GM23248 (cell line): ENCODE measurements at regions not wholly inside any gene's neighbourhood (a gene's known extent, or its start where the extent isn't known, plus 50 kb on each side); places are given as distances from the start of the nearest gene placed in this dataset.

Source experiments
- DNase-seq: peaks from one replicate; pipeline ENCODE4 v3.0.0-alpha.2; 2015
- H2AFZ ChIP-seq: fragments of 200-600 bp; sonication (generic); 2 replicates; pipeline ENCODE4 v1.6.1; 2016; ENCODE audit warnings: antibody characterized with exemption
- H3F3A ChIP-seq: fragments of 200-600 bp; sonication (generic); 2 replicates; pipeline ENCODE4 v1.6.1; 2016; ENCODE audit warnings: mild to moderate bottlenecking, antibody characterized with exemption, mixed run types; ENCODE audit not compliant: insufficient read depth
- H3K27ac ChIP-seq: fragments of 200-600 bp; sonication (generic); 2 replicates; pipeline ENCODE4 v1.5.1; 2016; ENCODE audit warnings: mild to moderate bottlenecking
- H3K27me3 ChIP-seq: fragments of 200-600 bp; sonication (generic); replicated peaks from 2 replicates; pipeline ENCODE4 v1.6.1; 2016; ENCODE audit warnings: mild to moderate bottlenecking; ENCODE audit not compliant: insufficient read depth
- H3K36me3 ChIP-seq: fragments of 200-600 bp; sonication (generic); 2 replicates; pipeline ENCODE4 v1.6.1; 2016; ENCODE audit warnings: low read depth, mild to moderate bottlenecking
- H3K4me1 ChIP-seq: fragments of 200-600 bp; sonication (generic); 2 replicates; pipeline ENCODE4 v1.6.1; 2016; ENCODE audit warnings: mild to moderate bottlenecking; ENCODE audit not compliant: insufficient read depth
- H3K4me2 ChIP-seq: fragments of 200-600 bp; sonication (generic); one replicate; pipeline ENCODE4 v1.6.1; 2016; ENCODE audit warnings: mild to moderate bottlenecking; ENCODE audit not compliant: unreplicated experiment
- H3K4me3 ChIP-seq: fragments of 200-600 bp; sonication (generic); 2 replicates; pipeline ENCODE4 v1.5.1; 2016; ENCODE audit warnings: mild to moderate bottlenecking
- H3K79me2 ChIP-seq: fragments of 200-600 bp; sonication (generic); 2 replicates; pipeline ENCODE4 v1.6.1; 2016; ENCODE audit warnings: mild to moderate bottlenecking; ENCODE audit not compliant: insufficient read depth
- H3K9ac ChIP-seq: fragments of 200-600 bp; sonication (generic); 2 replicates; pipeline ENCODE4 v1.6.1; 2016; ENCODE audit warnings: mild to moderate bottlenecking
- H3K9me2 ChIP-seq: fragments of 200-600 bp; sonication (generic); 2 replicates; pipeline ENCODE4 v1.6.1; 2016; ENCODE audit warnings: mixed run types, mild to moderate bottlenecking, moderate library complexity; ENCODE audit not compliant: insufficient read depth
- H3K9me3 ChIP-seq: fragments of 200-600 bp; sonication (generic); one replicate; pipeline ENCODE4 v1.6.1; 2017; ENCODE audit warnings: low read depth
- H4K20me1 ChIP-seq: fragments of 200-600 bp; sonication (generic); 2 replicates; pipeline ENCODE4 v1.6.0; 2016; ENCODE audit not compliant: insufficient read depth
- EZH2 ChIP-seq: fragments of 200-600 bp; sonication (generic); IDR thresholded peaks from 2 replicates; pipeline ENCODE4 v1.6.1; 2018; ENCODE audit warnings: antibody characterized with exemption, mild to moderate bottlenecking; ENCODE audit not compliant: insufficient read depth, poor library complexity, severe bottlenecking
- EZH2phosphoT487 ChIP-seq: fragments of 200-600 bp; sonication (generic); IDR thresholded peaks from 2 replicates; pipeline ENCODE4 v1.6.1; 2018; ENCODE audit warnings: antibody characterized with exemption, moderate library complexity, mild to moderate bottlenecking, low read depth; ENCODE audit not compliant: insufficient read depth
- WGBS, 2 experiments: methylation state at CpG; one replicate each; pipeline ENCODE4 v1.1.6; 2015 to 2017; ENCODE audit warnings: low lambda C conversion rate in 2 of 2, low coverage in 1 of 2; ENCODE audit errors: missing lambda C conversion rate in 2 of 2; 5-methylcytosine and 5-hydroxymethylcytosine counted together
- in situ Hi-C: fragments of 300-500 bp; cut with MboI; formaldehyde crosslinking; loops from 2 replicates; pipeline ENCODE4 v1.15.0; 2020

DNA sequence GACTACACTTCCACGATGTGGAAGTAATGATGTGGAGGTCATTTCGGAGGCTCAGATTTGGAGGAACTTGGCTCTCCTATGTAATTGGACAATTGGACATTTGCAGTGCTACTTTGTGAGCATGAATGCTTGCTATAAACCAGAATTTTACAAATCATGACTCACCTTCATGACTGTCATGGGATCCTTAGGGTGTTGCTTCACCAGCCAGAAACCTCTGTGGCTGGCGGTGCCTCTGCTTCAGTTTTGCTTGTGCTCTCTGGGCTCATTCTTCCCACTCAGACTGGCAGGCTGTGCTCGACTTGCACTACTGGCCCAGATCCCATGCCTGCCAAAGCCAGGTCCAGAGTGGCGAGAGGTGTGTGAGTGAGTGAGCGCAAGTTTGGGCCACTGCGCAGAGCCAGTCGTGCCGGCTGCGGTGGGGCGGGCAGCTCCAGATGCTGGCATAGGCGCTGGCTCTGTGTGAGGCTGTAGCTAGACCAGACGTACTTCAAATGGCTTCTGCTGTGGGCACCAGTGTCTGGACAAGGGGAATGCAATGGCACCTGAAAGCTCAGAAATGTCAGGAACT, 387.8 kb downstream of the AEBP2 start:
- no peaks in the 10 kb centered on the region for H3F3A ChIP-seq
- H3K27me3 ChIP-seq, result no peaks in the 10 kb centered on the region; the same call in 1 of the 2 replicates
- peak; percentile 36 for DNase-seq
- no peaks in the 10 kb centered on the region for H3K9me3 ChIP-seq
- H2AFZ ChIP-seq, result no peak overlapping the region
- no peaks in the 10 kb centered on the region for H3K9me2 ChIP-seq
- in situ Hi-C loops, result no loop called here
- no peaks in the 10 kb centered on the region for H3K36me3 ChIP-seq
- no peak overlapping the region for H3K27ac ChIP-seq
- TF ChIP-seq EZH2phosphoT487, result no peak
- TF ChIP-seq EZH2, result no peak
- no peak overlapping the region for H3K4me2 ChIP-seq
- no peak overlapping the region for H3K4me3 ChIP-seq
- no peaks in the 10 kb centered on the region for H4K20me1 ChIP-seq
- no peaks in the 10 kb centered on the region for H3K4me1 ChIP-seq
- WGBS, 2 experiments, result 82 to 87% methylated on average over 13 of the region's 13 CpGs
- no peaks in the 10 kb centered on the region for H3K79me2 ChIP-seq
- no peak overlapping the region for H3K9ac ChIP-seq

DNA sequence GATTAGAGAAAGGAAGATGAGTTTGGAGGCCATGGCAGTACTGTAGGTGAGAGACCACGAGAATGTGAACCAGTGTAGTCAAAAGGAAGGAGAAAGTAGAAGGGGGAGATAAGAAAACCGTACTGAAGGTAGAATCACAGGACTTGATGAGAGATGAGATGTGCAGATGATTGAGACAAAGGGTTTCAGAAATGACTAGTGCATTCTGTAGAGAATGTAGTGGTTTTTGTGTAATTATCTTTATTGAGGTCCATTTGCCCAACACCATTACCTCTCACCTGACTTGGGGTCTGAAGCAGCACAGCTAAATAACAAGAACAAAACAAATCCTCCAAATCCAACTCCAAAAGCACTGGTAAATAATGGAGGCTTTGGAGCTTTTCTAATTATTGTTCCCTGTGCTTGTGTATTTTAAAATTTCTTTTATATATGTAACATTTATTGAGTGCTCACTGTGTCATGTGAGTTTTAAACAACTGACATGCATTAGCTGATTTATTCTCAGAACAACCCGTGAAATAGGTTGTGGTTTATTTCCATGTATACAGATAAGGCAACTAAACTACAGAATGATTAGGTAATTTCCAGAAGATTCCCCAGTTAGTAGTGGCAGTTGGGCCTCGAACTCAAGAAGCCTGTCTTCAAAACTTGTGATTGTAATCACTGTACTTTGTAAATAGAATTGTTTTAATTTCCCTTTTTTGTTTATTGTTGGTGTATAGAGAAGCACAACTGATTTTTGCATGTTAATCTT, 390.0 kb downstream of the AEBP2 start:
- Histone ChIP-seq H4K20me1 (no peaks in the 10 kb centered on the region), H3K4me3 (no peak overlapping the region), H3K9me3 (no peaks in the 10 kb centered on the region), H3K4me1 (peaks cover 9% of the 10 kb centered on the region), H3K79me2 (no peaks in the 10 kb centered on the region), H3K4me2 (no peak overlapping the region), H2AFZ (no peak overlapping the region), H3K9me2 (no peaks in the 10 kb centered on the region), H3K27me3 (no peaks in the 10 kb centered on the region; the same call in 1 of the 2 replicates), H3F3A (no peaks in the 10 kb centered on the region), H3K36me3 (no peaks in the 10 kb centered on the region), H3K27ac (no peak overlapping the region), H3K9ac (no peak overlapping the region)
- no peak for TF ChIP-seq EZH2
- TF ChIP-seq EZH2phosphoT487, result no peak
- no peak for DNase-seq
- in situ Hi-C loops, result no loop called here
- 56 to 57% methylated on average over 4 of the region's 4 CpGs for WGBS, 2 experiments

DNA sequence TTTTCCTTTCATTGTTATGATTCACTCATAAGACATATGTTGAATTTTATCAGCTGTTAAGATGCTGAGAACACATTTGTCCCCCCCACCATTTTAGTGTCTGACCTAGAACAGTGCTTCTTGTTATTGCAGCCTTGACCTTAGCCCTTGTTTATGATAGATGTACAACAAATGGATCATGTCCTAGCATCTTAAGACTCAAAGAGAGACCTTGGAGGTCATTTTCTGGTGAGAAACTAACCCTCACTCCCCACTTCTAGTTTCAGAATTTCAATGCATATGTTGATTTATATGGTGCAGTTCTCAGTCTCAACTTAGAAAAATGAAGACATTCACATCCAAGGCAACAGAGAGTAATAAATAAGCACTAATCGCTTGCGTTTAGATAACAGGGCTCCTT, 391.2 kb downstream of the AEBP2 start:
- no peak overlapping the region for H3K27ac ChIP-seq
- no peak for DNase-seq
- no peaks in the 10 kb centered on the region for H4K20me1 ChIP-seq
- in situ Hi-C loops, result no loop called here
- H3F3A ChIP-seq, result no peaks in the 10 kb centered on the region; the same call in 1 of the 2 replicates
- no peaks in the 10 kb centered on the region for H3K36me3 ChIP-seq
- no peaks in the 10 kb centered on the region for H3K9me2 ChIP-seq
- no peak overlapping the region for H3K4me3 ChIP-seq
- H3K4me1 ChIP-seq, result peaks cover 12% of the 10 kb centered on the region
- WGBS, 2 experiments, result 73 to 81% methylated on average over 2 of the region's 2 CpGs
- H3K9me3 ChIP-seq, result no peaks in the 10 kb centered on the region
- TF ChIP-seq EZH2phosphoT487 (no peak), EZH2 (no peak)
- no peaks in the 10 kb centered on the region for H3K27me3 ChIP-seq
- no peak overlapping the region for H3K4me2 ChIP-seq
- no peak overlapping the region for H3K9ac ChIP-seq
- no peak overlapping the region for H2AFZ ChIP-seq
- no peaks in the 10 kb centered on the region for H3K79me2 ChIP-seq

DNA sequence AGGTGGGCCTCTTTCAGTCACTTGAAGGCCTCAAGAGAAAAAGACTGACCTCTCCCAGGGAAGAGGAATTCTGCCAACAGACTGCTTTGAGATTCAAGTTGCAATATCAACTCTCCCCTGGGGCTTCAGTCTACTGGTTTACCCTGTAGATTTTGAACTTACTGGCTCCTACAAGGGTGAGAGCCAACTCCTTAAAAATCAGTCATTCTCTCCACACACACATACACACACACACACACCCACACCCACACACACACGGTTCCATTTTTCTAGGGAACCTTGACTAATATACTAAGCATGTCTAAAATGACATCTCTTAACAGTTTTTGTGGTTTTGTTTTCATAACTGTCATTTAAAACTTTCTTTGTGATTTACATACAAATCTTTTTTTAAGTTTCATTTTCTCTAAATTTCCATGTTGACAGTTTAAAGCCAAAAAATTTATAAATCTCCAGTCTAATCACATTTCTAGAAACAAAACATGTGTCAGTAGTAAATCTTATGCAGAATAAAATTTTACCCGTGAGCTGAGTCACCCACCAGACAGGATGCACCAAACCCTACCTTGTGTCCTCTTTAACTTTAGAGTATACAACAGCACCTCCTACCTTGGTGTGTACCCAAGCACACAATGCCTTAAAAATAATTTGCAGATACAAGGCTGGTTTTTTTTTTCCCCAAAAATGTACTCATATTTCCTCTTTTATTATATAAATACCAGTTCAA, 394.6 kb downstream of the AEBP2 start:
- in situ Hi-C loops, result no loop called here
- Histone ChIP-seq H3K27me3 (no peaks in the 10 kb centered on the region), H4K20me1 (no peaks in the 10 kb centered on the region), H3K79me2 (no peaks in the 10 kb centered on the region), H3K4me2 (peak overlapping the region; percentile 10), H3K9me3 (no peaks in the 10 kb centered on the region), H3F3A (no peaks in the 10 kb centered on the region; the same call in 1 of the 2 replicates), H3K9ac (no peak overlapping the region), H3K4me1 (peaks cover 12% of the 10 kb centered on the region), H3K36me3 (no peaks in the 10 kb centered on the region), H2AFZ (no peak overlapping the region), H3K9me2 (no peaks in the 10 kb centered on the region), H3K27ac (peak overlapping the region; percentile 14; the same call in 1 of the 2 replicates), H3K4me3 (no peak overlapping the region)
- peak; percentile 52 for DNase-seq
- TF ChIP-seq EZH2 (no peak), EZH2phosphoT487 (no peak)
- WGBS, 2 experiments, result 0 to 2% methylated on average over 2 of the region's 2 CpGs
